ENCODE measurements at regions not wholly inside any gene's neighbourhood (a gene's known extent, or its start where the extent isn't known, plus 50 kb on each side); places are given as distances from the start of the nearest gene placed in this dataset.

DNA sequence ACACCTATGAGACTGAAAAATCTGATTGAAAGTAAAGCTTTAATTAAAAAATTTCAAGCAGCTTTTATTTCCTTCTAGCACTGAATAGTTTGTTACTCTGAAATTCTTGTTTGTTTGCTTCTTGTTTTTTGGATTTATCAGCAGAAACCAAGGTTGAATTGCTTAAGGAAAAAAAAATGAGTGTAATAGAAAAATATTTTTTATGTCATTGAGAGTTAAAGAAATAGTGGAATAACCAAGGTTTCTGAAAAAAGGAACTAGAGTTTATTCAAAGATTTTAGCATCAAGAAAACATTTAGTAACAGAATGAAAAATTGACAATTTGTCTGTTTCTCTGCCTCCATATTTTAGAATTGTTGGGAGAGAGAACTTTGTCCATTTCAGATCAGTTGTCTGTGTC is 1852.2 kb downstream of the PCDH7 start:
- TF ChIP-seq, protein P1, sequence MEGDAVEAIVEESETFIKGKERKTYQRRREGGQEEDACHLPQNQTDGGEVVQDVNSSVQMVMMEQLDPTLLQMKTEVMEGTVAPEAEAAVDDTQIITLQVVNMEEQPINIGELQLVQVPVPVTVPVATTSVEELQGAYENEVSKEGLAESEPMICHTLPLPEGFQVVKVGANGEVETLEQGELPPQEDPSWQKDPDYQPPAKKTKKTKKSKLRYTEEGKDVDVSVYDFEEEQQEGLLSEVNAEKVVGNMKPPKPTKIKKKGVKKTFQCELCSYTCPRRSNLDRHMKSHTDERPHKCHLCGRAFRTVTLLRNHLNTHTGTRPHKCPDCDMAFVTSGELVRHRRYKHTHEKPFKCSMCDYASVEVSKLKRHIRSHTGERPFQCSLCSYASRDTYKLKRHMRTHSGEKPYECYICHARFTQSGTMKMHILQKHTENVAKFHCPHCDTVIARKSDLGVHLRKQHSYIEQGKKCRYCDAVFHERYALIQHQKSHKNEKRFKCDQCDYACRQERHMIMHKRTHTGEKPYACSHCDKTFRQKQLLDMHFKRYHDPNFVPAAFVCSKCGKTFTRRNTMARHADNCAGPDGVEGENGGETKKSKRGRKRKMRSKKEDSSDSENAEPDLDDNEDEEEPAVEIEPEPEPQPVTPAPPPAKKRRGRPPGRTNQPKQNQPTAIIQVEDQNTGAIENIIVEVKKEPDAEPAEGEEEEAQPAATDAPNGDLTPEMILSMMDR (IDR thresholded peaks at IDR 0.05; ENCODE audit: unreplicated experiment): no peak
- Mint-ChIP-seq H3K4me1 (ENCODE audit: insufficient read depth, unreplicated experiment) (no peaks in the 10 kb centered on the region), H3K27me3 (ENCODE audit: insufficient read depth, unreplicated experiment) (no peaks in the 10 kb centered on the region), H3K36me3 (ENCODE audit: insufficient read depth, unreplicated experiment) (no peaks in the 10 kb centered on the region), H3K27ac (ENCODE audit: low read depth, unreplicated experiment) (no peak overlapping the region), H3K9me3 (ENCODE audit: unreplicated experiment) (peaks cover 8% of the 10 kb centered on the region), H3K4me3 (ENCODE audit: unreplicated experiment) (no peak overlapping the region)
- intact Hi-C loops (cut with micrococcal nuclease): no loop called here
- ChIA-PET POLR2A (no interaction called here), CTCF (no interaction called here)
- BruUV-seq (replicated peaks): no TSS peak
- DNase-seq (ENCODE audit: unreplicated experiment): no peak

DNA sequence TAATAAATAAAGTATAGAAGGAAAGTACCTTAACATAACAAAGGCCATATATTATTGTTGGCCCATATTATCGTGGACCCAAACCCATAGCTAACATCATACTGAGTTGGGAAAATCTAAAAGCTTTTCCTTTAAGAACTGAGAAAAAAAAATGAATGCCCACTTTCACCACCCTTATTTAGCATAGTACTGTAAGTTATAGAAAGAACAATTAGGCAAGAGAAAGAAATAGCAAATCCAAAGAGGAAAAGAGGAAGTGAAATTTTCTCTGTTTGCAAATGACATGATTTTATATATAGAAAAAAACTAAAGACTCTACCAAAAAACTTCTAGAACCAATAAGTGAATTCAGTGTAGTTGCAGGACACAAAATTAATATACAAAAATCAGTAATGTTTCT is 1854.6 kb downstream of the PCDH7 start:
- H3K27ac Mint-ChIP-seq (ENCODE audit: low read depth, unreplicated experiment): no peak overlapping the region
- intact Hi-C loops (cut with micrococcal nuclease): no loop called here
- TF ChIP-seq, protein P1 (IDR thresholded peaks at IDR 0.05; ENCODE audit: unreplicated experiment): no peak
- no peak overlapping the region for H3K4me3 Mint-ChIP-seq (ENCODE audit: unreplicated experiment)
- DNase-seq (ENCODE audit: unreplicated experiment): no peak
- H3K4me1 Mint-ChIP-seq (ENCODE audit: insufficient read depth, unreplicated experiment): no peaks in the 10 kb centered on the region
- H3K36me3 Mint-ChIP-seq (ENCODE audit: insufficient read depth, unreplicated experiment): no peaks in the 10 kb centered on the region
- peaks cover 8% of the 10 kb centered on the region for H3K9me3 Mint-ChIP-seq (ENCODE audit: unreplicated experiment)
- BruUV-seq (replicated peaks): no TSS peak
- H3K27me3 Mint-ChIP-seq (ENCODE audit: insufficient read depth, unreplicated experiment): no peaks in the 10 kb centered on the region
- POLR2A ChIA-PET: no interaction called here
- CTCF ChIA-PET: no interaction called here

DNA sequence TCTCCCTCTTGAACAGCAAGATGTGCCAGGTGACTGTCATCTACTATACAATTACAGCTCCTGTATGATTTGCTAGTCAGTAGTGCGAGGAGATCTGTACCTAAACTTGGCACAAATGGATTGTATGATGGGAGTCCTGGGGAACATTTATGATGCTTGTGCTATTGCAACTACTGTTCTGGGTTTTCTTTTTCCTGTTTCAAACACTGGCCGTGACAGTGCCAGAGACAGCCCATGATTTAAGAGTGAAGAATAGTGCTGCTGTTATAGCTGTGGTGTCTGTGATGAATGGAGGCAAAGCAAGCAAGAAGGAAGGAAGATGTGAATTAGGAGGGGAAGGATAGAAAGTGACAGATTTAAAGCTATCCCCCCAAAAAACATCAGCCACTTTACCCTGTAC is 1868.9 kb downstream of the PCDH7 start:
- intact Hi-C loops (cut with micrococcal nuclease): no loop called here

DNA sequence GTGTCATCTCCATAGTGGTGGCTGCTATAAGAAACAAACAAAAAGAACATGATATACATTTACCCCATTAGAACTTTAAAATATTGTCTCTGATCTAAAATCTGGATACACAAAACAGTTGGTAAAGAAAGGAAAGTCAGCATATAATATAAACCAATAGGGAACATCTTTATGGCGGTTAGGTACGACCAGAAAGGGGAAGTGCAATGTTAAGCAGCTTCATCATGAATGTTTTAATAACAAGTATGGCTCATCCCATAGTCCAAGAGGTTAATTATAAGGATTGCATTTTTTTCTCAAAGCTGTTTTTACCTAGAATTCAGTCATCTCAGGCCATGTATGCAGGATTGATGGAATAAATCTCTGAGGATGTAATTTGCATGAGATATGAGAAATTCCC is 1869.7 kb downstream of the PCDH7 start:
- H3K36me3 Mint-ChIP-seq (ENCODE audit: insufficient read depth, unreplicated experiment): no peaks in the 10 kb centered on the region
- TF ChIP-seq, protein P1 (IDR thresholded peaks at IDR 0.05; ENCODE audit: unreplicated experiment): no peak
- no peak overlapping the region for H3K27ac Mint-ChIP-seq (ENCODE audit: low read depth, unreplicated experiment)
- no peaks in the 10 kb centered on the region for H3K27me3 Mint-ChIP-seq (ENCODE audit: insufficient read depth, unreplicated experiment)
- DNase-seq (ENCODE audit: unreplicated experiment): no peak
- H3K9me3 Mint-ChIP-seq (ENCODE audit: unreplicated experiment): peaks cover 15% of the 10 kb centered on the region
- no peak overlapping the region for H3K4me3 Mint-ChIP-seq (ENCODE audit: unreplicated experiment)
- no peaks in the 10 kb centered on the region for H3K4me1 Mint-ChIP-seq (ENCODE audit: insufficient read depth, unreplicated experiment)
- CTCF ChIA-PET: interaction anchor here (0.6 kb wide), 2 partner anchors 11 to 1307 kb away, joined by 3 read pairs; no protein-coding TSS in a partner anchor
- BruUV-seq (replicated peaks): no TSS peak
- intact Hi-C loops (cut with micrococcal nuclease): no loop called here
- POLR2A ChIA-PET: no interaction called here

More for the DNA sequence above, 1868.9 kb downstream of the PCDH7 start:
- POLR2A ChIA-PET: interaction anchor here (0.8 kb wide), 1 partner anchor 10 kb away, joined by 3 read pairs; no protein-coding TSS in a partner anchor
- no TSS peak for BruUV-seq (replicated peaks)
- Mint-ChIP-seq H3K4me3 (ENCODE audit: unreplicated experiment) (no peak overlapping the region), H3K27me3 (ENCODE audit: insufficient read depth, unreplicated experiment) (no peaks in the 10 kb centered on the region), H3K27ac (ENCODE audit: low read depth, unreplicated experiment) (no peak overlapping the region), H3K36me3 (ENCODE audit: insufficient read depth, unreplicated experiment) (no peaks in the 10 kb centered on the region), H3K9me3 (ENCODE audit: unreplicated experiment) (peaks cover 16% of the 10 kb centered on the region), H3K4me1 (ENCODE audit: insufficient read depth, unreplicated experiment) (no peaks in the 10 kb centered on the region)
- DNase-seq (ENCODE audit: unreplicated experiment): no peak
- TF ChIP-seq, protein P1 (IDR thresholded peaks at IDR 0.05; ENCODE audit: unreplicated experiment): no peak
- CTCF ChIA-PET: no interaction called here

Measured in MCF 10A (cell line).